Activated CD8-positive, alpha-beta memory T cell treated with anti-CD3 and anti-CD28 coated beads for 24 hours (primary cell): ENCODE measurements at regions not wholly inside any gene's neighbourhood (a gene's known extent, or its start where the extent isn't known, plus 50 kb on each side); places are given as distances from the start of the nearest gene placed in this dataset.

Experiments
- DNase-seq: peaks from one replicate; pipeline ENCODE4 v3.0.0-alpha.2; 2020

GRCh38 chr16:85415196-85416090 is 197.7 kb upstream of the GSE1 start:
- peak; percentile 54 for DNase-seq

GRCh38 chr16:85416228-85417109 is 196.7 kb upstream of the GSE1 start:
- DNase-seq, result peak; percentile 91

- DNase-seq, result peak; percentile 52
Measured at GRCh38 chr16:85417156-85417860, 195.8 kb upstream of the GSE1 start.

- peak; percentile 47 for DNase-seq
Measured at GRCh38 chr16:85418978-85419491, 194.1 kb upstream of the GSE1 start.

GRCh38 chr16:85419503-85420408 is 193.4 kb upstream of the GSE1 start:
- peak; percentile 43 for DNase-seq

GRCh38 chr16:85420501-85421337 is 192.4 kb upstream of the GSE1 start:
- DNase-seq, result peak; percentile 94

- DNase-seq, result no peak
Measured at GRCh38 chr16:85421338-85422195, 191.6 kb upstream of the GSE1 start.

GRCh38 chr16:85422196-85422631 is 190.9 kb upstream of the GSE1 start:
- peak; percentile 52 for DNase-seq

- DNase-seq, result peak; percentile 52
Measured at GRCh38 chr16:85422632-85423550, 190.2 kb upstream of the GSE1 start.

GRCh38 chr16:85423631-85424030 is 189.5 kb upstream of the GSE1 start:
- DNase-seq, result peak; percentile 41

- DNase-seq, result peak; percentile 48
Measured at GRCh38 chr16:85424260-85425073, 188.7 kb upstream of the GSE1 start.

- DNase-seq, result peak; percentile 47
Measured at GRCh38 chr16:85425074-85425662, 188.0 kb upstream of the GSE1 start.

- peak; percentile 26 for DNase-seq
Measured at GRCh38 chr16:85426806-85427205, 186.3 kb upstream of the GSE1 start.

- peak; percentile 70 for DNase-seq
Measured at GRCh38 chr16:85428168-85428898, 184.8 kb upstream of the GSE1 start.

- peak; percentile 41 for DNase-seq
Measured at GRCh38 chr16:85428899-85429775, 184.0 kb upstream of the GSE1 start.
